Loucy (cell line): ENCODE measurements at regions not wholly inside any gene's neighbourhood (a gene's known extent, or its start where the extent isn't known, plus 50 kb on each side); places are given as distances from the start of the nearest gene placed in this dataset.

Experiments
- EZH2phosphoT487 ChIP-seq: fragments of 200-600 bp; IDR thresholded peaks from 2 replicates; pipeline ENCODE4 v1.6.1; 2018; ENCODE audit warnings: antibody characterized with exemption, mild to moderate bottlenecking, moderate library complexity, borderline replicate concordance
- TF ChIP-seq, protein P1 (sequence below): fragments of 200-600 bp; sonication (generic); conservative IDR thresholded peaks from 2 replicates; pipeline ENCODE4 v1.5.1; 2014; ENCODE audit warnings: mild to moderate bottlenecking, antibody characterized with exemption, low read length

- TF ChIP-seq, protein P1, sequence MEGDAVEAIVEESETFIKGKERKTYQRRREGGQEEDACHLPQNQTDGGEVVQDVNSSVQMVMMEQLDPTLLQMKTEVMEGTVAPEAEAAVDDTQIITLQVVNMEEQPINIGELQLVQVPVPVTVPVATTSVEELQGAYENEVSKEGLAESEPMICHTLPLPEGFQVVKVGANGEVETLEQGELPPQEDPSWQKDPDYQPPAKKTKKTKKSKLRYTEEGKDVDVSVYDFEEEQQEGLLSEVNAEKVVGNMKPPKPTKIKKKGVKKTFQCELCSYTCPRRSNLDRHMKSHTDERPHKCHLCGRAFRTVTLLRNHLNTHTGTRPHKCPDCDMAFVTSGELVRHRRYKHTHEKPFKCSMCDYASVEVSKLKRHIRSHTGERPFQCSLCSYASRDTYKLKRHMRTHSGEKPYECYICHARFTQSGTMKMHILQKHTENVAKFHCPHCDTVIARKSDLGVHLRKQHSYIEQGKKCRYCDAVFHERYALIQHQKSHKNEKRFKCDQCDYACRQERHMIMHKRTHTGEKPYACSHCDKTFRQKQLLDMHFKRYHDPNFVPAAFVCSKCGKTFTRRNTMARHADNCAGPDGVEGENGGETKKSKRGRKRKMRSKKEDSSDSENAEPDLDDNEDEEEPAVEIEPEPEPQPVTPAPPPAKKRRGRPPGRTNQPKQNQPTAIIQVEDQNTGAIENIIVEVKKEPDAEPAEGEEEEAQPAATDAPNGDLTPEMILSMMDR = no peak
- no peak for TF ChIP-seq EZH2phosphoT487
Observed at GRCh38 chr2:120605231-120605935, 130.3 kb upstream of the GLI2 start.
